Liver (tissue), 3 donors: ENCODE measurements at regions not wholly inside any gene's neighbourhood (a gene's known extent, or its start where the extent isn't known, plus 50 kb on each side); places are given as distances from the start of the nearest gene placed in this dataset.

Experiments
- ATF3 ChIP-seq: IDR thresholded peaks from 2 replicates; pipeline ENCODE4 v1.6.1; 2016; ENCODE audit warnings: antibody characterized with exemption
- FOXA1 ChIP-seq: IDR thresholded peaks from 2 replicates; pipeline ENCODE4 v1.6.1; 2016; ENCODE audit warnings: antibody characterized with exemption
- FOXA2 ChIP-seq: IDR thresholded peaks from 2 replicates; pipeline ENCODE4 v1.6.1; 2016; ENCODE audit warnings: antibody characterized with exemption
- GABPA ChIP-seq, 2 donors: IDR thresholded peaks in 1 of 2; conservative IDR thresholded peaks in 1 of 2; 2 replicates each; pipeline ENCODE4 v1.6.1; 2016; ENCODE audit warnings: antibody characterized with exemption in 2 of 2, mild to moderate bottlenecking in 1 of 2, moderate library complexity in 1 of 2
- JUND ChIP-seq, 2 donors: IDR thresholded peaks; 2 replicates each; pipeline ENCODE4 v1.6.1; 2016; ENCODE audit warnings: antibody characterized with exemption in 2 of 2
- MAX ChIP-seq: IDR thresholded peaks from 2 replicates; pipeline ENCODE4 v1.6.1; 2016; ENCODE audit warnings: antibody characterized with exemption
- RAD21 ChIP-seq, 2 donors: IDR thresholded peaks; 2 replicates each; pipeline ENCODE4 v1.6.1; 2016; ENCODE audit warnings: antibody characterized with exemption in 2 of 2, mild to moderate bottlenecking in 2 of 2
- REST ChIP-seq: IDR thresholded peaks from 2 replicates; pipeline ENCODE4 v1.6.1; 2016; ENCODE audit warnings: antibody characterized with exemption, mild to moderate bottlenecking
- RXRA ChIP-seq, 2 donors: IDR thresholded peaks; 2 replicates each; pipeline ENCODE4 v1.6.1; 2017 to 2018; ENCODE audit warnings: antibody characterized with exemption in 2 of 2, mild to moderate bottlenecking in 1 of 2
- SP1 ChIP-seq: IDR thresholded peaks from 2 replicates; pipeline ENCODE4 v1.6.1; 2018; ENCODE audit warnings: antibody characterized with exemption, mild to moderate bottlenecking
- TAF1 ChIP-seq: conservative IDR thresholded peaks from 2 replicates; pipeline ENCODE4 v1.6.1; 2016; ENCODE audit warnings: antibody characterized with exemption, mild to moderate bottlenecking
- YY1 ChIP-seq: IDR thresholded peaks from 2 replicates; pipeline ENCODE4 v1.6.1; 2016; ENCODE audit warnings: antibody characterized with exemption, mild to moderate bottlenecking
- ZBTB33 ChIP-seq: IDR thresholded peaks from 2 replicates; pipeline ENCODE4 v1.6.1; 2016; ENCODE audit warnings: antibody characterized with exemption
- TF ChIP-seq, protein P1 (sequence below): fragments of 150-350 bp; IDR thresholded peaks from 2 replicates; pipeline ENCODE4 v1.5.1; 2017; ENCODE audit warnings: improper control_type of control experiment, low read depth, low read length; ENCODE audit not compliant: missing input control
- donor health status: healthy.
- donor health status: healthy.

- TF ChIP-seq TAF1 (no peak), RAD21 (IDR thresholded peaks at IDR 0.05) (no peak), YY1 (no peak), REST (no peak), MAX (no peak), SP1 (no peak), JUND (IDR thresholded peaks at IDR 0.05) (no peak), ZBTB33 (no peak), FOXA1 (no peak), ATF3 (no peak), GABPA (IDR thresholded peaks at IDR 0.05 in 1 of 2, conservative IDR thresholded peaks at IDR 0.05 in 1 of 2) (no peak), RXRA (IDR thresholded peaks at IDR 0.05) (no peak), FOXA2 (no peak)
- TF ChIP-seq, protein P1, sequence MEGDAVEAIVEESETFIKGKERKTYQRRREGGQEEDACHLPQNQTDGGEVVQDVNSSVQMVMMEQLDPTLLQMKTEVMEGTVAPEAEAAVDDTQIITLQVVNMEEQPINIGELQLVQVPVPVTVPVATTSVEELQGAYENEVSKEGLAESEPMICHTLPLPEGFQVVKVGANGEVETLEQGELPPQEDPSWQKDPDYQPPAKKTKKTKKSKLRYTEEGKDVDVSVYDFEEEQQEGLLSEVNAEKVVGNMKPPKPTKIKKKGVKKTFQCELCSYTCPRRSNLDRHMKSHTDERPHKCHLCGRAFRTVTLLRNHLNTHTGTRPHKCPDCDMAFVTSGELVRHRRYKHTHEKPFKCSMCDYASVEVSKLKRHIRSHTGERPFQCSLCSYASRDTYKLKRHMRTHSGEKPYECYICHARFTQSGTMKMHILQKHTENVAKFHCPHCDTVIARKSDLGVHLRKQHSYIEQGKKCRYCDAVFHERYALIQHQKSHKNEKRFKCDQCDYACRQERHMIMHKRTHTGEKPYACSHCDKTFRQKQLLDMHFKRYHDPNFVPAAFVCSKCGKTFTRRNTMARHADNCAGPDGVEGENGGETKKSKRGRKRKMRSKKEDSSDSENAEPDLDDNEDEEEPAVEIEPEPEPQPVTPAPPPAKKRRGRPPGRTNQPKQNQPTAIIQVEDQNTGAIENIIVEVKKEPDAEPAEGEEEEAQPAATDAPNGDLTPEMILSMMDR, result no peak
Observed at GRCh38 chr9:94449486-94449885, 105.4 kb upstream of the PCAT7 start.
